Osteocyte (in vitro differentiated cells): ENCODE measurements at regions not wholly inside any gene's neighbourhood (a gene's known extent, or its start where the extent isn't known, plus 50 kb on each side); places are given as distances from the start of the nearest gene placed in this dataset.

Experiments used
- DNase-seq: peaks from one replicate; pipeline ENCODE4 v3.0.0; 2021; ENCODE audit warnings: mixed read lengths; ENCODE audit not compliant: unreplicated experiment; ENCODE audit errors: extremely low spot score
- H3K27ac Mint-ChIP-seq: one replicate; pipeline ENCODE4 v1.8.0; 2021; ENCODE audit warnings: mild to moderate bottlenecking, mixed read lengths; ENCODE audit not compliant: unreplicated experiment
- H3K27me3 Mint-ChIP-seq: one replicate; pipeline ENCODE4 v1.8.0; 2021; ENCODE audit warnings: mixed read lengths; ENCODE audit not compliant: unreplicated experiment
- H3K36me3 Mint-ChIP-seq: one replicate; pipeline ENCODE4 v1.8.0; 2021; ENCODE audit warnings: mixed read lengths; ENCODE audit not compliant: unreplicated experiment
- H3K4me1 Mint-ChIP-seq: one replicate; pipeline ENCODE4 v1.8.0; 2021; ENCODE audit warnings: mixed read lengths; ENCODE audit not compliant: unreplicated experiment
- H3K4me3 Mint-ChIP-seq: one replicate; pipeline ENCODE4 v1.8.0; 2021; ENCODE audit warnings: mild to moderate bottlenecking, moderate library complexity, mixed read lengths; ENCODE audit not compliant: unreplicated experiment
- H3K9me3 Mint-ChIP-seq: one replicate; pipeline ENCODE4 v1.8.0; 2021; ENCODE audit warnings: mixed read lengths; ENCODE audit not compliant: unreplicated experiment
- CTCF ChIP-seq: fragments of 200-600 bp; sonication (generic); IDR thresholded peaks from 2 replicates; pipeline ENCODE4 v1.5.0; 2021; ENCODE audit warnings: antibody characterized with exemption, mild to moderate bottlenecking, moderate library complexity

- Mint-ChIP-seq H3K4me3 (no peak overlapping the region), H3K27me3 (no peaks in the 10 kb centered on the region), H3K9me3 (peaks cover 23% of the 10 kb centered on the region), H3K27ac (no peak overlapping the region), H3K36me3 (no peaks in the 10 kb centered on the region), H3K4me1 (no peaks in the 10 kb centered on the region)
- DNase-seq = no peak
- no peak for TF ChIP-seq CTCF
These were observed 122.4 kb upstream of the OPCML start for GRCh38 chr11:133654630-133655212.

- Mint-ChIP-seq H3K9me3 (peaks cover 25% of the 10 kb centered on the region), H3K4me3 (no peak overlapping the region), H3K27me3 (no peaks in the 10 kb centered on the region), H3K4me1 (no peaks in the 10 kb centered on the region), H3K36me3 (no peaks in the 10 kb centered on the region), H3K27ac (no peak overlapping the region)
- no peak for DNase-seq
- TF ChIP-seq CTCF = no peak
These were observed 121.0 kb upstream of the OPCML start for GRCh38 chr11:133653336-133653735.

GRCh38 chr11:133650082-133650481, 117.8 kb upstream of the OPCML start:
- no peak for DNase-seq
- H3K4me1 Mint-ChIP-seq = no peaks in the 10 kb centered on the region
- no peak overlapping the region for H3K27ac Mint-ChIP-seq
- H3K4me3 Mint-ChIP-seq = no peak overlapping the region
- no peaks in the 10 kb centered on the region for H3K36me3 Mint-ChIP-seq
- H3K27me3 Mint-ChIP-seq = no peaks in the 10 kb centered on the region
- H3K9me3 Mint-ChIP-seq = peaks cover 24% of the 10 kb centered on the region
- TF ChIP-seq CTCF = no peak

- Mint-ChIP-seq H3K9me3 (peaks cover 24% of the 10 kb centered on the region), H3K36me3 (no peaks in the 10 kb centered on the region), H3K27ac (no peak overlapping the region), H3K27me3 (no peaks in the 10 kb centered on the region), H3K4me3 (no peak overlapping the region), H3K4me1 (no peaks in the 10 kb centered on the region)
- DNase-seq = no peak
- no peak for TF ChIP-seq CTCF
These were observed 116.7 kb upstream of the OPCML start for GRCh38 chr11:133649040-133649439.

- TF ChIP-seq CTCF = no peak
- Mint-ChIP-seq H3K36me3 (no peaks in the 10 kb centered on the region), H3K27ac (no peak overlapping the region), H3K9me3 (peaks cover 17% of the 10 kb centered on the region), H3K4me1 (no peaks in the 10 kb centered on the region), H3K4me3 (no peak overlapping the region), H3K27me3 (no peaks in the 10 kb centered on the region)
- DNase-seq = no peak
These were observed 107.1 kb upstream of the OPCML start for GRCh38 chr11:133639408-133639807.
